Astrocyte (in vitro differentiated cells and primary cell): ENCODE measurements at regions not wholly inside any gene's neighbourhood (a gene's known extent, or its start where the extent isn't known, plus 50 kb on each side); places are given as distances from the start of the nearest gene placed in this dataset.
"Not testable (repeated sequence)": the region's sequence is repeated elsewhere in the genome, so short reads cannot be mapped to it uniquely, and the experiment has no call there.

ENCODE experiments used
- DNase-seq: peaks from one replicate; pipeline ENCODE4 v3.0.0-alpha.2; 2010; ENCODE audit warnings: low read depth
- FAIRE-seq: peaks from 2 replicates; lab custom pipeline; 2011; peaks lifted over from hg19 to GRCh38; lab: Jason Lieb, UNC
- H2AFZ ChIP-seq: 2 replicates; pipeline ENCODE4 v1.6.0; 2012; ENCODE audit warnings: low read depth, low read length, inconsistent platforms
- H3K27ac ChIP-seq: 2 replicates; pipeline ENCODE4 v1.5.1; 2011; ENCODE audit warnings: low read depth, low read length, inconsistent platforms
- H3K27me3 ChIP-seq: 2 replicates; pipeline ENCODE4 v1.6.0; 2011; ENCODE audit warnings: low read length, inconsistent platforms; ENCODE audit not compliant: insufficient read depth
- H3K36me3 ChIP-seq: 2 replicates; pipeline ENCODE4 v1.5.1; 2011; ENCODE audit warnings: low read length, inconsistent platforms; ENCODE audit not compliant: insufficient read depth
- H3K4me1 ChIP-seq: 2 replicates; pipeline ENCODE4 v1.5.1; 2011; ENCODE audit warnings: low read length, inconsistent platforms; ENCODE audit not compliant: insufficient read depth
- H3K4me2 ChIP-seq: 2 replicates; pipeline ENCODE4 v1.6.0; 2012; ENCODE audit warnings: low read length, inconsistent platforms
- H3K4me3 ChIP-seq: 2 replicates; pipeline ENCODE4 v1.5.1; 2011; ENCODE audit warnings: low read depth, mild to moderate bottlenecking, low read length, inconsistent platforms; ENCODE audit not compliant: insufficient read depth
- H3K79me2 ChIP-seq: 2 replicates; pipeline ENCODE4 v1.6.0; 2012; ENCODE audit warnings: mild to moderate bottlenecking, low read length, inconsistent platforms; ENCODE audit not compliant: insufficient read depth
- H3K9ac ChIP-seq: 2 replicates; pipeline ENCODE4 v1.6.0; 2012; ENCODE audit warnings: mild to moderate bottlenecking, low read length, inconsistent platforms
- H3K9me3 ChIP-seq: 2 replicates; pipeline ENCODE4 v1.5.1; 2012; ENCODE audit warnings: low read depth, mild to moderate bottlenecking, low read length, inconsistent platforms; ENCODE audit not compliant: insufficient read depth
- H4K20me1 ChIP-seq: 2 replicates; pipeline ENCODE4 v1.6.0; 2012; ENCODE audit warnings: low read length, inconsistent platforms; ENCODE audit not compliant: insufficient read depth
- H3K27ac Mint-ChIP-seq: one replicate; pipeline ENCODE4 v1.8.0; 2021; ENCODE audit warnings: mild to moderate bottlenecking, mixed read lengths; ENCODE audit not compliant: unreplicated experiment
- H3K27me3 Mint-ChIP-seq: one replicate; pipeline ENCODE4 v1.8.0; 2021; ENCODE audit warnings: low read depth, mixed read lengths; ENCODE audit not compliant: unreplicated experiment
- H3K36me3 Mint-ChIP-seq: one replicate; pipeline ENCODE4 v1.8.0; 2021; ENCODE audit warnings: low read depth, mixed read lengths; ENCODE audit not compliant: unreplicated experiment
- H3K4me1 Mint-ChIP-seq: one replicate; pipeline ENCODE4 v1.8.0; 2021; ENCODE audit warnings: low read depth, mixed read lengths; ENCODE audit not compliant: unreplicated experiment
- H3K4me3 Mint-ChIP-seq: one replicate; pipeline ENCODE4 v1.8.0; 2021; ENCODE audit warnings: mild to moderate bottlenecking, moderate library complexity, mixed read lengths; ENCODE audit not compliant: unreplicated experiment
- H3K9me3 Mint-ChIP-seq: one replicate; pipeline ENCODE4 v1.8.0; 2021; ENCODE audit warnings: mild to moderate bottlenecking, mixed read lengths; ENCODE audit not compliant: unreplicated experiment
- EZH2 ChIP-seq: IDR thresholded peaks from 2 replicates; pipeline ENCODE4 v1.6.1; 2012; ENCODE audit warnings: mild to moderate bottlenecking, low read length, inconsistent platforms; ENCODE audit not compliant: insufficient read depth
- TF ChIP-seq, protein P1 (sequence below): IDR thresholded peaks from 2 replicates; pipeline ENCODE4 v1.5.1; 2011; ENCODE audit warnings: low read depth, mild to moderate bottlenecking, inconsistent platforms, low read length, moderate library complexity; ENCODE audit not compliant: insufficient read depth

DNA sequence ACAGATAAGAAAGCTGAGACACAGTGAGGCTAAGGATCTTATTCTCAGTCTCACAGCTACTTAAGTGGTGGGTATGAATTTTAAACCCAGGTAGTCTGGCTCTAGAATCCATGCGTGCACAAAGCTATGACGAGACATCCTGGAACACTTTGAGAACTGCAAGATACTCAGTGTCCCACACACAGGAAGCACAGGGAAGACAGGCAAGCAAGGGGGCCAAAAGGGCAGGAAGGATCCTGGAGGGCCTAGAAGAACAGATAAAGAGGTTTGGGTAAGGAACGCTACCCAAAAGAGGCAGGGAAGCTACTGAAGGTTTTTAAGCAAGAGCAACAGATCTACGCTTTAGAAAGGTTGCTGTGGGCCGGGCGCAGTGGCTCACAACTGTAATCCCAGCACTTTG lies 99.1 kb upstream of the HES1 start:
- Mint-ChIP-seq H3K27ac (no peak overlapping the region), H3K36me3 (no peaks in the 10 kb centered on the region), H3K9me3 (peaks cover 8% of the 10 kb centered on the region), H3K4me1 (peaks cover 14% of the 10 kb centered on the region), H3K4me3 (no peak overlapping the region), H3K27me3 (peaks cover 76% of the 10 kb centered on the region)
- no peak for DNase-seq
- no peaks in the 10 kb centered on the region for H3K79me2 ChIP-seq
- no peak overlapping the region for H2AFZ ChIP-seq
- H3K36me3 ChIP-seq, result no peaks in the 10 kb centered on the region
- H4K20me1 ChIP-seq, result no peaks in the 10 kb centered on the region
- no peak overlapping the region for H3K9ac ChIP-seq
- peaks cover 7% of the 10 kb centered on the region for H3K4me1 ChIP-seq
- H3K27ac ChIP-seq, result no peak overlapping the region
- no peak for TF ChIP-seq EZH2
- TF ChIP-seq, protein P1, sequence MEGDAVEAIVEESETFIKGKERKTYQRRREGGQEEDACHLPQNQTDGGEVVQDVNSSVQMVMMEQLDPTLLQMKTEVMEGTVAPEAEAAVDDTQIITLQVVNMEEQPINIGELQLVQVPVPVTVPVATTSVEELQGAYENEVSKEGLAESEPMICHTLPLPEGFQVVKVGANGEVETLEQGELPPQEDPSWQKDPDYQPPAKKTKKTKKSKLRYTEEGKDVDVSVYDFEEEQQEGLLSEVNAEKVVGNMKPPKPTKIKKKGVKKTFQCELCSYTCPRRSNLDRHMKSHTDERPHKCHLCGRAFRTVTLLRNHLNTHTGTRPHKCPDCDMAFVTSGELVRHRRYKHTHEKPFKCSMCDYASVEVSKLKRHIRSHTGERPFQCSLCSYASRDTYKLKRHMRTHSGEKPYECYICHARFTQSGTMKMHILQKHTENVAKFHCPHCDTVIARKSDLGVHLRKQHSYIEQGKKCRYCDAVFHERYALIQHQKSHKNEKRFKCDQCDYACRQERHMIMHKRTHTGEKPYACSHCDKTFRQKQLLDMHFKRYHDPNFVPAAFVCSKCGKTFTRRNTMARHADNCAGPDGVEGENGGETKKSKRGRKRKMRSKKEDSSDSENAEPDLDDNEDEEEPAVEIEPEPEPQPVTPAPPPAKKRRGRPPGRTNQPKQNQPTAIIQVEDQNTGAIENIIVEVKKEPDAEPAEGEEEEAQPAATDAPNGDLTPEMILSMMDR, result no peak
- H3K27me3 ChIP-seq, result peaks cover 4% of the 10 kb centered on the region
- H3K4me3 ChIP-seq, result no peak overlapping the region
- H3K9me3 ChIP-seq, result no peaks in the 10 kb centered on the region
- FAIRE-seq, result no peak
- no peak overlapping the region for H3K4me2 ChIP-seq

DNA sequence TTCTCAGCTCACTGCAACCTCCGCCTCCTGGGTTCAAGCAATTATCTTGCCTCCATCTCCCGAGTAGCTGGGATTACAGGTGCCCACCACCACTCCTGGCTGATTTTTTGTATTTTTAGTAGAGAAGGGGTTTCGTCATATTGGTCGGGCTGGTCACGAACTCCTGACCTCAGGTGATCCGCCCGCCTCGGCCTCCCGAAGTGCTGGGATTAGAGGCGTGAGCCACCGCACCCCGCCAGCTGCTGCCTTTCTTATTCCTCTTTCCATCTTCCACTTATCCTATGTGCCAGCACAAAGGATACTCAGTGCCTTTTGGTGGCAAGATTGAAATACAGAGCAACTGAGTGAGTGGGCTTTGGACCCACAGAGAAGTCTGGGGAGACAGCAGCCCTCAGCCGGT lies 97.6 kb upstream of the HES1 start:
- not testable (repeated sequence) for H2AFZ ChIP-seq, DNase-seq, H3K27ac Mint-ChIP-seq, H3K27ac ChIP-seq, H3K36me3 Mint-ChIP-seq, FAIRE-seq, H3K4me3 ChIP-seq, H3K36me3 ChIP-seq, H4K20me1 ChIP-seq, H3K4me2 ChIP-seq, H3K27me3 ChIP-seq, H3K9me3 ChIP-seq, H3K4me3 Mint-ChIP-seq, H3K9me3 Mint-ChIP-seq, H3K79me2 ChIP-seq, H3K9ac ChIP-seq
- Mint-ChIP-seq H3K4me1 (peaks cover 12% of the 10 kb centered on the region), H3K27me3 (peaks cover 61% of the 10 kb centered on the region)
- H3K4me1 ChIP-seq, result peaks cover 22% of the 10 kb centered on the region

DNA sequence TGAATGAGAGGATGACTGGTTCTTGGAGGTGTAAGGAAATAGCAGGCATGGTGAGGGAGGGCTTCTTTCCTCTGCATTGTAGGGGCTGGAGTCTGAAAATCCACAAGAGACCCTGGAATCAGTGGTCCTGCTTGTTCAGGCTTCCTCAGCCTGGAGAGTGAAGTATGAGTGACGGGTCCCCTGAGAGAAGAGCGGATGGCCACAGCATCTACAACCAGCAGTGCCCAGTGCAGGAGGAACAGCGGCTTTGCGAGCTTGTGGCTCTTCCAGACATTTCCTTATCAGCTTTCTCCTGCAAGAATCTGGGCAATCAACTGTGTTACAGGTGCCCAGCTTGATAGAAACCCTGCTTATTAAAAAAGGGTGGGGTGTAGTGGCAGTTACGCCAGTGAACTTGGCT lies 97.0 kb upstream of the HES1 start:
- no peak for TF ChIP-seq EZH2
- TF ChIP-seq, protein P1, result no peak
- no peak overlapping the region for H3K27ac Mint-ChIP-seq
- peaks cover 18% of the 10 kb centered on the region for H3K4me1 Mint-ChIP-seq
- peaks cover 55% of the 10 kb centered on the region for H3K27me3 Mint-ChIP-seq
- H3K9me3 Mint-ChIP-seq, result peaks cover 3% of the 10 kb centered on the region
- no peaks in the 10 kb centered on the region for H3K9me3 ChIP-seq
- H3K4me3 Mint-ChIP-seq, result no peak overlapping the region
- no peaks in the 10 kb centered on the region for H3K79me2 ChIP-seq
- H2AFZ ChIP-seq, result no peak overlapping the region
- no peak overlapping the region for H3K4me2 ChIP-seq
- H3K4me3 ChIP-seq, result no peak overlapping the region
- no peak for DNase-seq
- H3K36me3 Mint-ChIP-seq, result no peaks in the 10 kb centered on the region
- H3K27ac ChIP-seq, result no peak overlapping the region
- no peak overlapping the region for H3K9ac ChIP-seq
- no peaks in the 10 kb centered on the region for H3K36me3 ChIP-seq
- no peaks in the 10 kb centered on the region for H4K20me1 ChIP-seq
- peaks cover 28% of the 10 kb centered on the region for H3K4me1 ChIP-seq
- FAIRE-seq, result no peak
- H3K27me3 ChIP-seq, result peaks cover 2% of the 10 kb centered on the region
